Neural cell (in vitro differentiated cells): ENCODE measurements at regions not wholly inside any gene's neighbourhood (a gene's known extent, or its start where the extent isn't known, plus 50 kb on each side); places are given as distances from the start of the nearest gene placed in this dataset.

Source experiments
- H2AFZ ChIP-seq: fragments of 200-600, 300-800 bp; sonication (generic), shearing (Covaris generic); 2 replicates; pipeline ENCODE4 v1.6.0; 2014; ENCODE audit warnings: low read depth, mild to moderate bottlenecking, antibody characterized with exemption, low read length, moderate library complexity
- H3F3A ChIP-seq: fragments of 200-600 bp; shearing (Covaris generic); 2 replicates; pipeline ENCODE4 v1.6.1; 2016; ENCODE audit warnings: mild to moderate bottlenecking, moderate library complexity, mixed read lengths, antibody characterized with exemption, low read length; ENCODE audit not compliant: insufficient read depth, poor library complexity, severe bottlenecking
- H3K27ac ChIP-seq: fragments of 200-600, 300-800 bp; sonication (generic), shearing (Covaris generic); 2 replicates; pipeline ENCODE4 v1.5.1; 2014; ENCODE audit warnings: mild to moderate bottlenecking, low read length, moderate library complexity
- H3K27me3 ChIP-seq: fragments of 300-800, 200-600 bp; sonication (generic), shearing (Covaris generic); 2 replicates; pipeline ENCODE4 v1.6.0; 2014; ENCODE audit warnings: mild to moderate bottlenecking, low read depth, low read length, moderate library complexity; ENCODE audit not compliant: insufficient read depth
- H3K36me3 ChIP-seq: fragments of 300-800, 200-600 bp; sonication (generic), shearing (Covaris generic); 2 replicates; pipeline ENCODE4 v1.5.1; 2014; ENCODE audit warnings: mild to moderate bottlenecking, antibody characterized with exemption, low read length, moderate library complexity; ENCODE audit not compliant: insufficient read depth
- H3K4me2 ChIP-seq: fragments of 300-800, 200-600 bp; sonication (generic), shearing (Covaris generic); 2 replicates; pipeline ENCODE4 v1.6.0; 2014; ENCODE audit warnings: mild to moderate bottlenecking, low read length
- H3K4me3 ChIP-seq: fragments of 300-800, 200-600 bp; sonication (generic), shearing (Covaris generic); 2 replicates; pipeline ENCODE4 v1.5.1; 2014; ENCODE audit warnings: mild to moderate bottlenecking, low read length, moderate library complexity
- H3K79me2 ChIP-seq: fragments of 200-600 bp; shearing (Covaris generic); replicated peaks from 2 replicates; pipeline ENCODE4 v1.6.0; 2014; ENCODE audit warnings: mild to moderate bottlenecking, low read length, moderate library complexity; ENCODE audit not compliant: insufficient read depth
- H3K9ac ChIP-seq: fragments of 300-800, 200-600 bp; sonication (generic), shearing (Covaris generic); 2 replicates; pipeline ENCODE4 v1.6.1; 2016; ENCODE audit warnings: mild to moderate bottlenecking, low read length, mixed read lengths
- H3K9me2 ChIP-seq: fragments of 200-600 bp; shearing (Covaris generic); 2 replicates; pipeline ENCODE4 v1.6.1; 2016; ENCODE audit warnings: mild to moderate bottlenecking, low read length, mixed read lengths; ENCODE audit not compliant: insufficient read depth
- H3K9me3 ChIP-seq: fragments of 200-600, 300-800 bp; sonication (generic), shearing (Covaris generic); 2 replicates; pipeline ENCODE4 v1.6.1; 2016; ENCODE audit warnings: mild to moderate bottlenecking, mixed run types, low read length, moderate library complexity, mixed read lengths
- H4K20me1 ChIP-seq: fragments of 200-600 bp; shearing (Covaris generic); 2 replicates; pipeline ENCODE4 v1.6.1; 2016; ENCODE audit warnings: mild to moderate bottlenecking, mixed run types; ENCODE audit not compliant: insufficient read depth
- EP300 ChIP-seq: fragments of 450-650 bp; conservative IDR thresholded peaks from 2 replicates; pipeline ENCODE4 v1.6.1; 2014; ENCODE audit warnings: antibody characterized with exemption, mild to moderate bottlenecking, moderate library complexity; ENCODE audit not compliant: poor library complexity, severe bottlenecking
- EZH2 ChIP-seq: fragments of 200-600, 300-800 bp; shearing (Covaris generic), sonication (generic); IDR thresholded peaks from 2 replicates; pipeline ENCODE4 v1.6.1; 2014; ENCODE audit warnings: antibody characterized with exemption, low read length, borderline replicate concordance, mild to moderate bottlenecking; ENCODE audit not compliant: insufficient read depth, poor library complexity, severe bottlenecking
- MXI1 ChIP-seq: fragments of 450-650 bp; conservative IDR thresholded peaks from 2 replicates; pipeline ENCODE4 v1.6.1; 2014; ENCODE audit warnings: antibody characterized with exemption, mild to moderate bottlenecking; ENCODE audit not compliant: poor library complexity, severe bottlenecking
- POLR2AphosphoS5 ChIP-seq: IDR thresholded peaks from 2 replicates; pipeline ENCODE4 v1.6.1; 2012
- RAD21 ChIP-seq: fragments of 450-650 bp; conservative IDR thresholded peaks from 2 replicates; pipeline ENCODE4 v1.6.1; 2014; ENCODE audit warnings: antibody characterized with exemption, mild to moderate bottlenecking, moderate library complexity
- REST ChIP-seq: IDR thresholded peaks from 2 replicates; pipeline ENCODE4 v1.6.1; 2012; ENCODE audit warnings: borderline replicate concordance
- SMC3 ChIP-seq: fragments of 450-650 bp; conservative IDR thresholded peaks from 2 replicates; pipeline ENCODE4 v1.6.1; 2014; ENCODE audit warnings: antibody characterized with exemption, mild to moderate bottlenecking, moderate library complexity; ENCODE audit not compliant: poor library complexity
- TAF1 ChIP-seq: IDR thresholded peaks from 2 replicates; pipeline ENCODE4 v1.6.1; 2012; ENCODE audit warnings: low read depth
- TF ChIP-seq, protein P1 (sequence below): fragments of 450-650 bp; IDR thresholded peaks from 2 replicates; pipeline ENCODE4 v1.5.1; 2014; ENCODE audit warnings: antibody characterized with exemption, mild to moderate bottlenecking, moderate library complexity; ENCODE audit not compliant: poor library complexity, severe bottlenecking

DNA sequence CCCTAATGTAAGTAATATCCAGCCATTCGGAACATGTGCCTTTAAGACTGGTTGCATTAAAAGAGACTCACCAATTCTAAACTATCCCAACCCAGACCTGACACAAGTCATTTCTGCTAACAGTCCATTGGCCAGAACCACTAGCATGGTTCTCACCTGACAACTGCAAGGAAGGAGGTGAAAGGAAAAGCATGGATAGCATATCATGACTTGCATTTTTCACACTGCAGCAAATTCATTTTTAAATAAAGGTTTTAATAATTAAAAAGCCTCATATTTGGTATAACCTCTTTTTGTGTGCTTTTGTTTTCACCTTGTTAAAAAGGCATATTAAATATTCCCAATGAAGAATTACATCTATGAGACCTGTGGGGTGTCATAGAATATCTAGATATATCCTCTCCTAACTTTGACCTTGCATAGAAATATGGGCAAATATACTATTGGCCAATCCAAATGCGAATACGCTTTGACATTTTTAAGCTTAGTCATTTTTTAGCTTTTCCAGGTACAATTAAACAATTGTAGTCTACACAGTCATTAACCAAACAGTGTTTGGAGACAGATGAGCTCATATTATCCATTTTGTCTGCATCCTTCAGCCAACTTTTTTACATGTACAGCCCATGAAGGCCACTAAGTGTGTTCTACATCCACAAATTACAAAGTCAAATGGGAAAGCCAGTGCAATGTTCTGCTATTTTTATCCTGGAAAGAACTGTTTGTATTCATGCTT, 295.3 kb downstream of the PDGFC start:
- Histone ChIP-seq H3K4me3 (no peak overlapping the region), H3K36me3 (no peaks in the 10 kb centered on the region), H3K9me2 (no peaks in the 10 kb centered on the region), H2AFZ (no peak overlapping the region), H3K27me3 (no peaks in the 10 kb centered on the region), H4K20me1 (no peaks in the 10 kb centered on the region), H3K79me2 (no peaks in the 10 kb centered on the region), H3F3A (no peaks in the 10 kb centered on the region), H3K9ac (no peak overlapping the region), H3K27ac (no peak overlapping the region), H3K9me3 (no peaks in the 10 kb centered on the region), H3K4me2 (no peak overlapping the region)
- TF ChIP-seq RAD21 (no peak), REST (no peak)

DNA sequence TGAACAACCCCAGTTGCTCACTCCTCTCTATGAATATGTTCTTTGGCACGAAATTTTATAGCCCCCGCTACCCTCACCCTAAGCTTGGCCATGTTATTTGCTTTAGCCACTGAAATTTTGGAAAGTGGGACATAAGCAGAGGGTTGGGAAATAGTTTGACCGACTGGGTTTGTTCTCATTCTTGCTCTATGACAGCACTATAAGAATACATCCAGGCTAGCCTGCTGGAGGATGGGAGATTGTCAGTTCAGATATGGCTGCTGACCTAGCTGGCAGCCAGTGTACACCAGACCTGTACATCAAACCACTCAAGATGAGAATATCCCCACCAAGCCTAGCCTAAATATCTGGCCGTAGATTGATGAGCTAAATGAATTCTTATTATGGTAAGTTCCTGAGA, 298.1 kb downstream of the PDGFC start:
- no peaks in the 10 kb centered on the region for H3K27me3 ChIP-seq
- no peak overlapping the region for H3K4me3 ChIP-seq
- H3K4me2 ChIP-seq: no peak overlapping the region
- no peaks in the 10 kb centered on the region for H3F3A ChIP-seq
- no peaks in the 10 kb centered on the region for H4K20me1 ChIP-seq
- H3K27ac ChIP-seq: no peak overlapping the region
- no peaks in the 10 kb centered on the region for H3K9me3 ChIP-seq
- H3K79me2 ChIP-seq: no peaks in the 10 kb centered on the region
- no peak overlapping the region for H3K9ac ChIP-seq
- no peaks in the 10 kb centered on the region for H3K36me3 ChIP-seq
- H2AFZ ChIP-seq: no peak overlapping the region
- no peak for TF ChIP-seq POLR2AphosphoS5
- no peak for TF ChIP-seq REST
- no peak for TF ChIP-seq MXI1
- TF ChIP-seq EP300: no peak
- TF ChIP-seq SMC3: no peak
- no peak for TF ChIP-seq EZH2
- no peak for TF ChIP-seq RAD21
- TF ChIP-seq, protein P1, sequence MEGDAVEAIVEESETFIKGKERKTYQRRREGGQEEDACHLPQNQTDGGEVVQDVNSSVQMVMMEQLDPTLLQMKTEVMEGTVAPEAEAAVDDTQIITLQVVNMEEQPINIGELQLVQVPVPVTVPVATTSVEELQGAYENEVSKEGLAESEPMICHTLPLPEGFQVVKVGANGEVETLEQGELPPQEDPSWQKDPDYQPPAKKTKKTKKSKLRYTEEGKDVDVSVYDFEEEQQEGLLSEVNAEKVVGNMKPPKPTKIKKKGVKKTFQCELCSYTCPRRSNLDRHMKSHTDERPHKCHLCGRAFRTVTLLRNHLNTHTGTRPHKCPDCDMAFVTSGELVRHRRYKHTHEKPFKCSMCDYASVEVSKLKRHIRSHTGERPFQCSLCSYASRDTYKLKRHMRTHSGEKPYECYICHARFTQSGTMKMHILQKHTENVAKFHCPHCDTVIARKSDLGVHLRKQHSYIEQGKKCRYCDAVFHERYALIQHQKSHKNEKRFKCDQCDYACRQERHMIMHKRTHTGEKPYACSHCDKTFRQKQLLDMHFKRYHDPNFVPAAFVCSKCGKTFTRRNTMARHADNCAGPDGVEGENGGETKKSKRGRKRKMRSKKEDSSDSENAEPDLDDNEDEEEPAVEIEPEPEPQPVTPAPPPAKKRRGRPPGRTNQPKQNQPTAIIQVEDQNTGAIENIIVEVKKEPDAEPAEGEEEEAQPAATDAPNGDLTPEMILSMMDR: no peak
- TF ChIP-seq TAF1: no peak
- H3K9me2 ChIP-seq: no peaks in the 10 kb centered on the region
